Keratinocyte (primary cell): ENCODE measurements at regions not wholly inside any gene's neighbourhood (a gene's known extent, or its start where the extent isn't known, plus 50 kb on each side); places are given as distances from the start of the nearest gene placed in this dataset.

ENCODE experiments used
- DNase-seq: peaks from one replicate; pipeline ENCODE4 v3.0.0-alpha.2; 2011; ENCODE audit warnings: low read depth, missing footprints, low spot score
- FAIRE-seq: peaks from 2 replicates; lab custom pipeline; 2011; peaks lifted over from hg19 to GRCh38; lab: Jason Lieb, UNC
- H2AFZ ChIP-seq: 2 replicates; pipeline ENCODE4 v1.6.0; 2012; ENCODE audit warnings: low read length, control low read depth, inconsistent platforms; ENCODE audit not compliant: control insufficient read depth
- H3K27ac ChIP-seq: 2 replicates; pipeline ENCODE4 v1.5.1; 2011; ENCODE audit warnings: low read length; ENCODE audit not compliant: control insufficient read depth, insufficient read depth
- H3K27me3 ChIP-seq: 3 replicates; pipeline ENCODE4 v1.6.0; 2011; ENCODE audit warnings: low read length; ENCODE audit not compliant: control insufficient read depth, insufficient read depth; ENCODE audit errors: extremely low read depth
- H3K36me3 ChIP-seq, 2 experiments: 2 replicates in 1 of 2; 3 replicates in 1 of 2; pipeline ENCODE4 v1.5.1; 2011; ENCODE audit warnings: low read length in 2 of 2, mild to moderate bottlenecking in 1 of 2; ENCODE audit not compliant: control insufficient read depth in 2 of 2, insufficient read depth in 2 of 2; ENCODE audit errors: extremely low read depth in 1 of 2
- H3K4me1 ChIP-seq: 3 replicates; pipeline ENCODE4 v1.5.1; 2011; ENCODE audit warnings: low read length; ENCODE audit not compliant: control insufficient read depth, insufficient read depth; ENCODE audit errors: extremely low read depth
- H3K4me2 ChIP-seq: 3 replicates; pipeline ENCODE4 v1.6.0; 2011; ENCODE audit warnings: low read depth, low read length; ENCODE audit not compliant: control insufficient read depth, insufficient read depth; ENCODE audit errors: extremely low read depth
- H3K4me3 ChIP-seq, 3 experiments: fragments of 200-600 bp in 1 of 3; sonication (generic) in 1 of 3; 2 replicates in 2 of 3; 3 replicates in 1 of 3; pipeline ENCODE4 v1.5.1; 2011 to 2016; ENCODE audit warnings: low read length in 3 of 3, mild to moderate bottlenecking in 3 of 3, control low read depth in 2 of 3, inconsistent platforms in 1 of 3, low read depth in 1 of 3, mixed read lengths in 1 of 3, mixed run types in 1 of 3, moderate library complexity in 1 of 3; ENCODE audit not compliant: control insufficient read depth in 2 of 3, insufficient read depth in 2 of 3; ENCODE audit errors: extremely low read depth in 1 of 3
- H3K79me2 ChIP-seq: 2 replicates; pipeline ENCODE4 v1.6.0; 2012; ENCODE audit warnings: low read length; ENCODE audit not compliant: control insufficient read depth, insufficient read depth
- H3K9ac ChIP-seq: 3 replicates; pipeline ENCODE4 v1.6.0; 2011; ENCODE audit warnings: low read length; ENCODE audit not compliant: control insufficient read depth, insufficient read depth; ENCODE audit errors: extremely low read depth
- H3K9me1 ChIP-seq: 3 replicates; pipeline ENCODE4 v1.6.0; 2011; ENCODE audit warnings: low read length; ENCODE audit not compliant: control insufficient read depth, insufficient read depth; ENCODE audit errors: extremely low read depth
- H3K9me3 ChIP-seq: 2 replicates; pipeline ENCODE4 v1.5.1; 2012; ENCODE audit warnings: low read depth, low read length; ENCODE audit not compliant: control insufficient read depth
- H4K20me1 ChIP-seq: 3 replicates; pipeline ENCODE4 v1.6.0; 2011; ENCODE audit warnings: low read length; ENCODE audit not compliant: control insufficient read depth, insufficient read depth; ENCODE audit errors: extremely low read depth
- EZH2 ChIP-seq: IDR thresholded peaks from one replicate; pipeline ENCODE4 v1.6.1; 2012; ENCODE audit warnings: inconsistent platforms, mild to moderate bottlenecking, low read length, moderate library complexity
- dilution Hi-C: fragments of 300-500 bp; cut with MboI; formaldehyde crosslinking; loops from one replicate; pipeline ENCODE4 v1.7.0; 2020; ENCODE audit warnings: low sequenced_read_pairs; ENCODE audit not compliant: extremely low pct_ligation_motif_present
- TF ChIP-seq, protein P1 (sequence below), 3 experiments: IDR thresholded peaks in 1 of 3; conservative IDR thresholded peaks in 1 of 3; optimal IDR thresholded peaks in 1 of 3; 2 replicates in 2 of 3; 3 replicates in 1 of 3; pipeline versions ENCODE3 to v1.5.1; 2011; ENCODE audit warnings: low read length in 3 of 3, mild to moderate bottlenecking in 3 of 3, moderate library complexity in 2 of 3, control low read depth in 1 of 3, inconsistent platforms in 1 of 3; ENCODE audit not compliant: insufficient read depth in 2 of 3; ENCODE audit errors: extremely low read depth in 1 of 3

DNA sequence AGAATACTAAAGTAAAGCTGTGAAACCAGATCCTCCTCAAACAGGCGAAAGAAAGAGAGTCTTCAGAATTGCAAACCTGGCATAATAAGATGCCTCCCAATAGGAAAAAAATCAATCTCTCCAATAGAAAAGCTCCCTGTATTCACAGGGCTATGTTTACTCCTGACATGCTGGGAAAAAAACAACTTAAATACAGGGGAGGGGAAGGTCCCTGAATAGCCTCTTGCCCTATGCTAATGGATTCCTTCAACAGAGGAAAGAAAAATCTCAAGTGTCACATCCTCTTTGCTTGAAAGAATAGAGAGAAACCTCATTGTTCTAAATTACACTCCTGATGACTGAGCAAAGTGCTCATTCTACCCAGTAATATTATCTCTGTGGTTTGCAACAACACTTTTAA lies 1271.1 kb upstream of the PRR20A start:
- Histone ChIP-seq H3K9me1 (no peaks in the 10 kb centered on the region), H3K27me3 (no peaks in the 10 kb centered on the region), H3K27ac (no peak overlapping the region), H2AFZ (no peak overlapping the region), H3K4me3 (no peak overlapping the region), H3K79me2 (no peaks in the 10 kb centered on the region), H3K4me2 (no peak overlapping the region), H3K9me3 (peaks cover 2% of the 10 kb centered on the region), H4K20me1 (no peaks in the 10 kb centered on the region), H3K9ac (no peak overlapping the region), H3K36me3 (no peaks in the 10 kb centered on the region), H3K4me1 (no peaks in the 10 kb centered on the region)
- dilution Hi-C loops = no loop called here
- DNase-seq (no peak), FAIRE-seq (no peak)
- no peak for TF ChIP-seq EZH2
- TF ChIP-seq, protein P1, sequence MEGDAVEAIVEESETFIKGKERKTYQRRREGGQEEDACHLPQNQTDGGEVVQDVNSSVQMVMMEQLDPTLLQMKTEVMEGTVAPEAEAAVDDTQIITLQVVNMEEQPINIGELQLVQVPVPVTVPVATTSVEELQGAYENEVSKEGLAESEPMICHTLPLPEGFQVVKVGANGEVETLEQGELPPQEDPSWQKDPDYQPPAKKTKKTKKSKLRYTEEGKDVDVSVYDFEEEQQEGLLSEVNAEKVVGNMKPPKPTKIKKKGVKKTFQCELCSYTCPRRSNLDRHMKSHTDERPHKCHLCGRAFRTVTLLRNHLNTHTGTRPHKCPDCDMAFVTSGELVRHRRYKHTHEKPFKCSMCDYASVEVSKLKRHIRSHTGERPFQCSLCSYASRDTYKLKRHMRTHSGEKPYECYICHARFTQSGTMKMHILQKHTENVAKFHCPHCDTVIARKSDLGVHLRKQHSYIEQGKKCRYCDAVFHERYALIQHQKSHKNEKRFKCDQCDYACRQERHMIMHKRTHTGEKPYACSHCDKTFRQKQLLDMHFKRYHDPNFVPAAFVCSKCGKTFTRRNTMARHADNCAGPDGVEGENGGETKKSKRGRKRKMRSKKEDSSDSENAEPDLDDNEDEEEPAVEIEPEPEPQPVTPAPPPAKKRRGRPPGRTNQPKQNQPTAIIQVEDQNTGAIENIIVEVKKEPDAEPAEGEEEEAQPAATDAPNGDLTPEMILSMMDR (optimal IDR thresholded peaks at IDR 0.05 in 1 of 3, IDR thresholded peaks at IDR 0.05 in 1 of 3, conservative IDR thresholded peaks at IDR 0.05 in 1 of 3; ENCODE audit: extremely low read depth in 1 of 3, insufficient read depth in 2 of 3, low read length in 3 of 3) = no peak

DNA sequence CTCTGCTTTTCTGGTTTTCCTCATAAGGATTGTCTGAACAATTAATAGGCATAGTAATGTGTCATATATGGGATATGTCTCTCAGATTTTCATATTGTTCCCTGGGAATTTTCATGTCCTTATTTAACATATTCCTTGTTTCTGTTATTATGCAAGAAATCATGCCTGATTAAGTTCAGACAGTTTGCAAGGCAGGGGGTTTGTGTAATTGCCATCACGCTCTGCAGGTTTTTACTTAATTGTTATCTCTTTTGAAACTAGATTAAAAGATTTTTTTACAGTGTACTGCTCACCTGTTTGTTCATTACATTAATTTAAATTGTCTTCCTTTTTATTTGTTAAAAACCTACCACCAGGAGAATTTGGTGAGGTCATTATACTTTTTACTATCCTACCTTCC lies 1253.2 kb upstream of the PRR20A start:
- Histone ChIP-seq H3K79me2 (no peaks in the 10 kb centered on the region), H3K4me3 (no peak overlapping the region), H3K4me2 (no peak overlapping the region), H3K9me1 (no peaks in the 10 kb centered on the region), H3K27me3 (no peaks in the 10 kb centered on the region), H4K20me1 (no peaks in the 10 kb centered on the region), H2AFZ (no peak overlapping the region), H3K9me3 (no peaks in the 10 kb centered on the region), H3K4me1 (no peaks in the 10 kb centered on the region), H3K27ac (no peak overlapping the region), H3K36me3 (no peaks in the 10 kb centered on the region), H3K9ac (no peak overlapping the region)
- DNase-seq (no peak), FAIRE-seq (no peak)
- dilution Hi-C loops = no loop called here
- TF ChIP-seq, protein P1 (optimal IDR thresholded peaks at IDR 0.05 in 1 of 3, IDR thresholded peaks at IDR 0.05 in 1 of 3, conservative IDR thresholded peaks at IDR 0.05 in 1 of 3; ENCODE audit: extremely low read depth in 1 of 3, insufficient read depth in 2 of 3, low read length in 3 of 3) = no peak
- no peak for TF ChIP-seq EZH2
